DMS114 treated with DMSO at 0.1 percent for 48 hours (cell line): ENCODE measurements at regions not wholly inside any gene's neighbourhood (a gene's known extent, or its start where the extent isn't known, plus 50 kb on each side); places are given as distances from the start of the nearest gene placed in this dataset.
"Not testable (repeated sequence)": the region's sequence is repeated elsewhere in the genome, so short reads cannot be mapped to it uniquely, and the experiment has no call there.

Experiments
- DNase-seq: peaks from one replicate; lab custom pipeline; 2025; ENCODE audit not compliant: unreplicated experiment; lab: John Stamatoyannopoulos, UW

DNA sequence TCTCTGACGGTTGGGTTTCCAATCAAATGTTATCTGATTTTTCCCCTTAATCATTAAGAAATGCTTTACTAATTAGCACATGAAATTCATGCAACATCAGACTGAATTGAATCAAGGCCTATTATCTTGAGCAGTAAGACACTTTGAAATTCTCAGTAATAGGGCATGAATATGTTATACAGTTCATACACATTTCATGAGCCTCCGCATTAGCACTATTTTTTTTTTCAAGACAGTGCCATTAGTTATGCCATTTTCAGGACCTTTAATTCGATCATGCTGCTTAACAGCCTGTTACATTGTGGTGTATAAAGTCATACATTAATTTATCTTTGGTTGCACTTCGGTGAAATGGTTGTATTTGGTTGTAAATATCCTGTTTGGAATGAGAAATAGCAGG lies 862.6 kb upstream of the GOT2 start:
- DNase-seq: no peak

- no peak for DNase-seq
Measured at GRCh38 chr16:59593194-59593661, 859.1 kb upstream of the GOT2 start.

DNA sequence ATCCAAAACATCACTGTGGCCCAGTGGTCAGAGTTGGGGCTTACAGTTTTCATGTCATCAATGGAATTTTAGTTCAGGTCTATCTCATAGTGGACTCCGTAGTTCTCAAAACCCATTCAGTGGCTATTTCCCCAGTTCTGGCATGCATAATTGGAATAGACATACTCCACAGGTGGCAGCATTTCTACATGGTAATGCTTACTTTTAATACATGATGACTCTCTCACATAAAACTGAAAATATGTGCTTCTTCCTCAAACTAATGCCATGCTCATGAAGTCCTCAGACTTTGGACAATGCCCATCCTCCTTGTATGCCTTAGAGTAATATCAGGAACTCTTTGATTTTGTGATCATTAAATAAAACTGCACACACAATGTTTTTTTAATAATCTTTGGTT lies 857.4 kb upstream of the GOT2 start:
- no peak for DNase-seq

DNA sequence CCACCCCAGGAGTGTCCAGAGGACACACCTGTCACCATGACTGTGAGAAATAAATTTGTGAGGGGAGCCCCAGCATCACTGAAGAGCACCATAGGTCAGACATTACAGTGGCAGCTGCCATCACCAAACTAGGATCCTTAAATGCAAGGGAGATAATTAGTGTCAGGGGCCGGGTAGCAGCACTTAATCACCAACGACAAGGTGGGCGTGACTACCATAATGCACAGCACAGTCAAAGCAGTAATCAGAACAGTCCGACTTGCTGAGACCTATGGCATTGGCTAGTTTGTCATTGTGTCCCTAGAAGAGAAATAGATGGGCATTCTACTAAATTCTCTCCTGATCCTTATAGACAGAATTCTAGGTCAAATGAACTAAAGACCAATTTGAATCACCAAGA lies 856.7 kb upstream of the GOT2 start:
- no peak for DNase-seq

- no peak for DNase-seq
Measured at GRCh38 chr16:59586331-59586730, 852.2 kb upstream of the GOT2 start.

DNA sequence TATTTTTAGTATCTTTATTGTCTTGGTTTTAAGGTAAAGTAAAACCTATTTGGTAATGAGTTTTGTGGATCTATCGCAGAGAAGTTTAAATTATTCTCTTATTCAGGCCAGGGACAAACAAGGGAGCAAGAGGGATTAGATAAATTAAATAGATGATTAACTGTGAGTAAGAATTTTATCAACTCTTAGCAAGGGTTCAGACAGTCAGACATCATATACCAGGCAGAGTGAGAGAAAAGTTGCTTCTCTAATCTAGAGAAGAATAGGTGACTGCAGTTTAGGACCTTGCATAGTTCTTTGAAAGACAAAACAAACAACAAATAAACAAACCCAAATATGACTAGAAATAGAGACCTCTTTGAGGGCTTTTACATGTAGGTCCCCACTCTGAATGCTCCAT lies 840.2 kb upstream of the GOT2 start:
- DNase-seq: no peak

- no peak for DNase-seq
Measured at GRCh38 chr16:59573528-59574271, 839.6 kb upstream of the GOT2 start.

GRCh38 chr16:59567496-59567895 lies 833.4 kb upstream of the GOT2 start:
- no peak for DNase-seq

- DNase-seq: no peak
Measured at GRCh38 chr16:59566446-59566845, 832.3 kb upstream of the GOT2 start.

- DNase-seq: no peak
Measured at GRCh38 chr16:59558679-59559078, 824.6 kb upstream of the GOT2 start.

- no peak for DNase-seq
Measured at GRCh38 chr16:59552164-59552563, 818.0 kb upstream of the GOT2 start.

- DNase-seq: no peak
Measured at GRCh38 chr16:59545721-59546120, 811.6 kb upstream of the GOT2 start.

DNA sequence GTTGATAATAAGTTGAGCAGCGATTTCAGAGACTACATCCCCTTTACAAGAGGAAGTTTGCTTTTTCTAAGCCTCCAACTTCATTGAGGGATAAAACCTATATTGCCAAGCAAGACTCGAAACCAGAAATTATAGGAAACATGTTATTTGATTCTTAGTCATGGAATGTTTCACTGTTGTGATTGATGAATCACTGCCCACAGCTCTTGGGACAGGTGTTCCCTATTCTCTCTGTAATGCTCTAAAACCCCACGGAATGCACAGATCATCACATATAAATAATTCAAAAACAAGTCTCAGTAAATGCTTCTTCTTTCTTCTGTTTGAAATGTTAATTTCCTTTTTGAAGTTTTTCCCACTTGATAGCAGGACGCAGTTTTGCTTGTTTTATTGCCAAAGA lies 809.5 kb upstream of the GOT2 start:
- DNase-seq: no peak

GRCh38 chr16:59540621-59541020 lies 806.5 kb upstream of the GOT2 start:
- no peak for DNase-seq

DNA sequence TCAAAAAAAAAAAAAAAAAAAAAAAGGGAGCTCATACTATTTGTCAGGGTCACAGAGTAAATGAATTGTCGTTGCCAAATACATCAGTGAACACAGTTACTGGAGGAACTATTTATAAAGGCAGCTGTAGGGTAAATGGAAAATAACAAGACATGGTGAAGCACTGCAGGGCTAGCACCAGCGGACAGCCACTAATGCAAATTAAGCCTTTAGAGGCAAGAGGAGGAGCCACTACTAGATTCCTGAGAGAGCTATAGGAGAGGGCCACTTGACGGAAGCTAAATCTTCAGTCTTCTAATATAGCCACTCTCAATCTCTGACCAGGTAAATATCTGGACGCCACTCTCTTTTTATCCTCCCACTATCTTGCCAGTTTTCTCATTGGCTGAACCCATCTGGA lies 801.2 kb upstream of the GOT2 start:
- DNase-seq: no peak

DNA sequence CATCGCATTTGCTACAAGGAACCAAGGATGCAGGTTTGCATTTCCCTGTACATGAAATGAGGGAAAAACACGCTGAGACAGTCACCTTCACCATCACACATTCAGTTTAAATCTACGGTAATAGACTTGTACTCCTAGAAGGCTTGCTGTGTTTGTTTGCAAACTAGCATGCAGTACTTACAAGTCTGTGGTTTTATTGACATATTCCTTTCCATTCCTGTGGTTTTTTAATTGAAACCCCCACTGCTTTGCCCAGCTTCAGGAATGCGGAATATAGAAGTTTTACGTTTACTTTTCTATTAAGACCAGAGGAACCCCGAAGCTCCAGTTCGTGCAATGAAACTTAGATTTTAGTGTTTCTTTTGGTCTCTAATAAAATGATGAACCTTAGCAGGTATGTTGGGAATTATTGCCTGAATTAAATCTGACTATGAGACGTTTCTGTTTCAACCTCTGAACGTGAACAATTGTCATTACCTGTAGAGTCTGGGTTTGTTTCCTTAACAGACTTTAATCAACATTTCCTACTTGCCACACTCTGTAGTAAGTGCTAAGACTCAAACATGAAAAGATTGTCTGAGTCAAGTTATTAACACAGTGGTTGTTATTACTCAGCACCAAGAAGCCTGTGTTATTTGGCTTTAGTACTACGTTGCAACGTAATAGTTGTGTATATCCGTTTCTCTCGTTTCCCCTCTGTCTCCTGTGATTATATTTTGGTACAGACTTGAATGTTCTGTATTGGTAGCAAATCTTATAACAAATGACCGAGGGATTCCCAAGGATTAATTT lies 793.3 kb upstream of the GOT2 start:
- no peak for DNase-seq

GRCh38 chr16:59522826-59523225 lies 788.7 kb upstream of the GOT2 start:
- no peak for DNase-seq

DNA sequence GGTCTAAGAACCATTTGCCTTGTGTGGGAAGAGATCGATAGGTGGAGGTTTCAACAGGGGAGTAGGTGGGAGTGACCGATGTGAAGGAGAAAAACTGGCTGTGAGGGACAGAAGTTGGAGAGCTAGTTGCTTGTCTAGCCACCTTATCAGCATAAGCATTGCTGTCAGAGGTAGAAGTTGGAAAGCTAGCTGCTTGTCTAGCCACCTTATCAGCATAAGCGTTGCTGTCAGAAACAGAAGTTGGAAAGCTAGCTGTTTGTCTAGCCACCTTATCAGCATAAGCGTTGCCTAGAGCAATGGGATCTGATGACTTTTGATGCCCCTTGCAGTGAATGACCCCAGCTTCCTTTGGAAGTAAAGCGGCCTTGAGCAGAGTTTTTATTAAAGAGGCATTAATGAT lies 784.6 kb upstream of the GOT2 start:
- not testable (repeated sequence) for DNase-seq

- no peak for DNase-seq
Measured at GRCh38 chr16:59514651-59515050, 780.5 kb upstream of the GOT2 start.

- no peak for DNase-seq
Measured at GRCh38 chr16:59510008-59510424, 775.9 kb upstream of the GOT2 start.

DNA sequence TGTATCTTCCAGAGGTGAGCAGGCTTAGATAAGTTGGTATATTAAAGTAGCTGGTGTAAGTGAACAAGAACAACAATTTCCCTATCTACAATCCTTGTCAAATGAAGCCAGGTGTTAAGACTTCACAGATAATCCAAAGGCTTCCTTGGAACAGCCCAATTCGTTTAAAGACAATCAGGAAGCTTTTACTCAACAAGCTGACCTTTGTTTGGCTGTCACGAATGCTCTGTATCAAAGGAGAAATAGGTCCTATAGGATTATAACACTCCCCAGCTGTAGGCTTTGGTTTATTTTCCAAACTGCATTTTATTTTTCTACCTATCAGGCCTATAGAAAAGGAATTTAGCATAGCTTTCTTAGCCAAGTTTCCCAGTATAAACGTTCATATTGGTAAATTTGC lies 766.5 kb upstream of the GOT2 start:
- no peak for DNase-seq

- no peak for DNase-seq
Measured at GRCh38 chr16:59487067-59487466, 753.0 kb upstream of the GOT2 start.
